ENCODE measurements at regions not wholly inside any gene's neighbourhood (a gene's known extent, or its start where the extent isn't known, plus 50 kb on each side); places are given as distances from the start of the nearest gene placed in this dataset.

DNA sequence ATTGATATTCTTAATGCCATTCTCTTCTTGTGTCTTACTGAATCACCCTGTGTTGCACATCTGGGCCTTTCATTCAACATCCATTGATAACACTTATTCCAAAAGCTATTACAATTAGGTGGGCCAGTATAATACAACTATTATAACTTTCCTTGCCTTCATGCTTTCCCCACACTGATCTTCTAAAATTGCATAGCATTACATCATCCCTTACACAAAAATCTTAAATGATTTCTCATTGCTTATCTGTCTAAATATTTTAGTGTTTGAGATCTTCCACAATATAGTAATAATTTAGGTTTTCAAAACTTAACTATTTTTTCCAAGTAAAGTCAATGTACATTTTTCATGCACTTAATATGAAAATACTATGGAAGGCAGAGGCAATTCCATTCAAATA is 1634.1 kb downstream of the PLA2G4A start:
- TF ChIP-seq, protein P1, sequence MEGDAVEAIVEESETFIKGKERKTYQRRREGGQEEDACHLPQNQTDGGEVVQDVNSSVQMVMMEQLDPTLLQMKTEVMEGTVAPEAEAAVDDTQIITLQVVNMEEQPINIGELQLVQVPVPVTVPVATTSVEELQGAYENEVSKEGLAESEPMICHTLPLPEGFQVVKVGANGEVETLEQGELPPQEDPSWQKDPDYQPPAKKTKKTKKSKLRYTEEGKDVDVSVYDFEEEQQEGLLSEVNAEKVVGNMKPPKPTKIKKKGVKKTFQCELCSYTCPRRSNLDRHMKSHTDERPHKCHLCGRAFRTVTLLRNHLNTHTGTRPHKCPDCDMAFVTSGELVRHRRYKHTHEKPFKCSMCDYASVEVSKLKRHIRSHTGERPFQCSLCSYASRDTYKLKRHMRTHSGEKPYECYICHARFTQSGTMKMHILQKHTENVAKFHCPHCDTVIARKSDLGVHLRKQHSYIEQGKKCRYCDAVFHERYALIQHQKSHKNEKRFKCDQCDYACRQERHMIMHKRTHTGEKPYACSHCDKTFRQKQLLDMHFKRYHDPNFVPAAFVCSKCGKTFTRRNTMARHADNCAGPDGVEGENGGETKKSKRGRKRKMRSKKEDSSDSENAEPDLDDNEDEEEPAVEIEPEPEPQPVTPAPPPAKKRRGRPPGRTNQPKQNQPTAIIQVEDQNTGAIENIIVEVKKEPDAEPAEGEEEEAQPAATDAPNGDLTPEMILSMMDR (conservative IDR thresholded peaks at IDR 0.05; ENCODE audit: low read depth in 2 of 2), result no peak
- TF ChIP-seq POLR2AphosphoS5 (IDR thresholded peaks at IDR 0.05; ENCODE audit: low read depth) (no peak), JUNB (IDR thresholded peaks at IDR 0.05; ENCODE audit: unreplicated experiment) (no peak), EZH2 (IDR thresholded peaks at IDR 0.05; ENCODE audit: low read depth, unreplicated experiment) (no peak), EZH2phosphoT487 (IDR thresholded peaks at IDR 0.05; ENCODE audit: unreplicated experiment) (no peak), CREB1 (CRISPR knock-in tag; IDR thresholded peaks at IDR 0.05; ENCODE audit: low read depth) (no peak)
- TF ChIP-seq, protein P2, sequence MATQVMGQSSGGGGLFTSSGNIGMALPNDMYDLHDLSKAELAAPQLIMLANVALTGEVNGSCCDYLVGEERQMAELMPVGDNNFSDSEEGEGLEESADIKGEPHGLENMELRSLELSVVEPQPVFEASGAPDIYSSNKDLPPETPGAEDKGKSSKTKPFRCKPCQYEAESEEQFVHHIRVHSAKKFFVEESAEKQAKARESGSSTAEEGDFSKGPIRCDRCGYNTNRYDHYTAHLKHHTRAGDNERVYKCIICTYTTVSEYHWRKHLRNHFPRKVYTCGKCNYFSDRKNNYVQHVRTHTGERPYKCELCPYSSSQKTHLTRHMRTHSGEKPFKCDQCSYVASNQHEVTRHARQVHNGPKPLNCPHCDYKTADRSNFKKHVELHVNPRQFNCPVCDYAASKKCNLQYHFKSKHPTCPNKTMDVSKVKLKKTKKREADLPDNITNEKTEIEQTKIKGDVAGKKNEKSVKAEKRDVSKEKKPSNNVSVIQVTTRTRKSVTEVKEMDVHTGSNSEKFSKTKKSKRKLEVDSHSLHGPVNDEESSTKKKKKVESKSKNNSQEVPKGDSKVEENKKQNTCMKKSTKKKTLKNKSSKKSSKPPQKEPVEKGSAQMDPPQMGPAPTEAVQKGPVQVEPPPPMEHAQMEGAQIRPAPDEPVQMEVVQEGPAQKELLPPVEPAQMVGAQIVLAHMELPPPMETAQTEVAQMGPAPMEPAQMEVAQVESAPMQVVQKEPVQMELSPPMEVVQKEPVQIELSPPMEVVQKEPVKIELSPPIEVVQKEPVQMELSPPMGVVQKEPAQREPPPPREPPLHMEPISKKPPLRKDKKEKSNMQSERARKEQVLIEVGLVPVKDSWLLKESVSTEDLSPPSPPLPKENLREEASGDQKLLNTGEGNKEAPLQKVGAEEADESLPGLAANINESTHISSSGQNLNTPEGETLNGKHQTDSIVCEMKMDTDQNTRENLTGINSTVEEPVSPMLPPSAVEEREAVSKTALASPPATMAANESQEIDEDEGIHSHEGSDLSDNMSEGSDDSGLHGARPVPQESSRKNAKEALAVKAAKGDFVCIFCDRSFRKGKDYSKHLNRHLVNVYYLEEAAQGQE (IDR thresholded peaks at IDR 0.05; ENCODE audit: unreplicated experiment), result no peak

Data from GM23338 (cell line).